ENCODE measurements at regions not wholly inside any gene's neighbourhood (a gene's known extent, or its start where the extent isn't known, plus 50 kb on each side); places are given as distances from the start of the nearest gene placed in this dataset.

GRCh38 chr19:32103541-32103940 is 241.9 kb upstream of the ZNF507 start:
- ATAC-seq (ENCODE audit: low FRiP score in 2 of 2) = no peak
- Histone ChIP-seq H3K4me1 (no peaks in the 10 kb centered on the region), H3K27me3 (no peaks in the 10 kb centered on the region), H3K4me3 (no peak overlapping the region), H3K9me3 (no peaks in the 10 kb centered on the region), H3K36me3 (no peaks in the 10 kb centered on the region), H3K27ac (no peak overlapping the region)
- no peak for TF ChIP-seq EP300 (IDR thresholded peaks at IDR 0.05)
- TF ChIP-seq POLR2A (IDR thresholded peaks at IDR 0.05) = no peak
- no peak for TF ChIP-seq POLR2AphosphoS5 (IDR thresholded peaks at IDR 0.05)
- no peak for TF ChIP-seq CTCF (IDR thresholded peaks at IDR 0.05)
- 81% methylated on average over 11 of the region's 11 CpGs for WGBS, 2 donors
- DNase-seq = no peak

DNA sequence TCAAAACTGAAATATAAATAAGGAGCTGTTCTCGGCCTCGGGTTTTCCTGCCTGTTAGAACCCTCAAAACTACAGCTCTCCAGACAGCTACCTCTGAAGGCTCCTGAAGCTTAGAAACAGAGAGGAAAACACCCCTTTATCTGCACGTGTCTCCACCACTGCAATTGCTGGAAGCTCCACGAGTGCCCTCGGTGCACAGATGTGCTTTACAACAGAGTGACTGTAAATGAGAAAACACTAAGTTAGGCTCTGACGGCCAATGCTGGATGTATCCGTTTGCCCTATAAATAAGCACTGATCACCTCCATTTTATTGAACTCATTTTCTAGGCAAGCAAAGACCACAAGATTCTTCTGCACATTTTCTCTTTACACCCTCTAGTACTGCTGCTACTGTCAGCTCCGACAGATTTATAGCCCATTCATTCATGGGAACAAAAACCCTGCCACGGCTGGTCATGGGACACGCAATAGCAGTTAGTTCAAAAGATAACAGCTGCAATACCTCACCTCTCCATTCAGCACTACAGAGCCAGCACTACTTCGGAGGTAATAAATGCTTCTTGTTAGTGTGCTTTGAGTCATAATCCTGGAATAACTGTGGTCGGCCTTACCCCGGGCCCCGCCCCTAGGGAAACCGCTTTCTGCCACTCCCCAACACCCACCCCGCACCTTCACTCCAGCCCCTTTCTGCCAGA is 241.1 kb upstream of the ZNF507 start:
- H3K9me3 ChIP-seq = no peaks in the 10 kb centered on the region
- H3K36me3 ChIP-seq = no peaks in the 10 kb centered on the region
- WGBS, 2 donors = 21 to 28% methylated on average over 16 of the region's 16 CpGs
- DNase-seq (no peak), ATAC-seq (ENCODE audit: low FRiP score in 2 of 2) (no peak)
- no peak overlapping the region for H3K27ac ChIP-seq
- TF ChIP-seq CTCF (IDR thresholded peaks at IDR 0.05) = no peak
- TF ChIP-seq POLR2A (IDR thresholded peaks at IDR 0.05) = no peak
- TF ChIP-seq EP300 (IDR thresholded peaks at IDR 0.05) = no peak
- no peak for TF ChIP-seq POLR2AphosphoS5 (IDR thresholded peaks at IDR 0.05)
- no peak overlapping the region for H3K4me3 ChIP-seq
- H3K4me1 ChIP-seq = no peaks in the 10 kb centered on the region
- H3K27me3 ChIP-seq = no peaks in the 10 kb centered on the region

DNA sequence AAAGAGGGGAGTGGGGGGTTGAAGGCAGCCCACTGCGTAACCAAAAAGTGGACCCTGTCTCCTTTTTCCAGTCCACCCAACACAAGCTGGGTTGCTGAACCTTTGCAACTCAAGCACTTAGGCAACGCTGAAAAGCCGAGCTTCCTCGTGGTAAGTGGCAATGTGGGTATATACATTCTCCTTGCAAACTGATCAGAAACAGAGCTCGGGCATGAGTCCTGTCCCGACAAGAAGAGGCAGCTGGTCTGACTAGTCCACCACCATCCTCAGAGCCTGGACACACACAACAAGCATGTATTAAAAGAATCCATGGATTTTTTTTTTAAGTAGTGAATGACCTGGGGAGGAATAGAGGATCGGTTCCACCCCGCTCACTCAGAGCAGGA is 240.6 kb upstream of the ZNF507 start:
- Histone ChIP-seq H3K27me3 (no peaks in the 10 kb centered on the region), H3K4me1 (no peaks in the 10 kb centered on the region), H3K36me3 (no peaks in the 10 kb centered on the region), H3K9me3 (no peaks in the 10 kb centered on the region), H3K27ac (no peak overlapping the region), H3K4me3 (no peak overlapping the region)
- no peak for ATAC-seq (ENCODE audit: low FRiP score in 2 of 2)
- WGBS, 2 donors = 65 to 67% methylated on average over 6 to 8 of the region's 8 CpGs
- DNase-seq = no peak
- TF ChIP-seq CTCF (IDR thresholded peaks at IDR 0.05) (no peak), EP300 (IDR thresholded peaks at IDR 0.05) (no peak), POLR2A (IDR thresholded peaks at IDR 0.05) (no peak), POLR2AphosphoS5 (IDR thresholded peaks at IDR 0.05) (no peak)

GRCh38 chr19:32105527-32106310 is 239.7 kb upstream of the ZNF507 start:
- Histone ChIP-seq H3K9me3 (no peaks in the 10 kb centered on the region), H3K36me3 (no peaks in the 10 kb centered on the region), H3K4me3 (no peak overlapping the region), H3K27me3 (no peaks in the 10 kb centered on the region), H3K27ac (no peak overlapping the region), H3K4me1 (no peaks in the 10 kb centered on the region)
- DNase-seq (no peak), ATAC-seq (ENCODE audit: low FRiP score in 2 of 2) (no peak)
- no peak for TF ChIP-seq CTCF (IDR thresholded peaks at IDR 0.05)
- TF ChIP-seq POLR2AphosphoS5 (IDR thresholded peaks at IDR 0.05) = no peak
- TF ChIP-seq EP300 (IDR thresholded peaks at IDR 0.05) = no peak
- no peak for TF ChIP-seq POLR2A (IDR thresholded peaks at IDR 0.05)
- 87 to 88% methylated on average over 16 of the region's 16 CpGs for WGBS, 2 donors

Measured in upper lobe of left lung (tissue), 6 donors.